COLO668 (cell line): ENCODE measurements at regions not wholly inside any gene's neighbourhood (a gene's known extent, or its start where the extent isn't known, plus 50 kb on each side); places are given as distances from the start of the nearest gene placed in this dataset.
"Not testable (repeated sequence)": the region's sequence is repeated elsewhere in the genome, so short reads cannot be mapped to it uniquely, and the experiment has no call there.

Experiments used
- DNase-seq: peaks from one replicate; lab custom pipeline; 2025; ENCODE audit not compliant: unreplicated experiment; lab: John Stamatoyannopoulos, UW

GRCh38 chr3:25177041-25177440, 251.0 kb upstream of the RARB start:
- no peak for DNase-seq

GRCh38 chr3:25178672-25179071, 249.4 kb upstream of the RARB start:
- DNase-seq: no peak

- DNase-seq: no peak
Observed at GRCh38 chr3:25181096-25181495, 247.0 kb upstream of the RARB start.

- no peak for DNase-seq
Observed at GRCh38 chr3:25182794-25183193, 245.3 kb upstream of the RARB start.

GRCh38 chr3:25184641-25185250, 243.3 kb upstream of the RARB start:
- DNase-seq: no peak

GRCh38 chr3:25191673-25192072, 236.4 kb upstream of the RARB start:
- DNase-seq: no peak

- not testable (repeated sequence) for DNase-seq
Observed at GRCh38 chr3:25199567-25199966, 228.5 kb upstream of the RARB start.

GRCh38 chr3:25212736-25213135, 215.3 kb upstream of the RARB start:
- no peak for DNase-seq

GRCh38 chr3:25214034-25214433, 214.0 kb upstream of the RARB start:
- DNase-seq: no peak

- DNase-seq: no peak
Observed at GRCh38 chr3:25218362-25218761, 209.7 kb upstream of the RARB start.

- no peak for DNase-seq
Observed at GRCh38 chr3:25226747-25227146, 201.3 kb upstream of the RARB start.

- DNase-seq: no peak
Observed at GRCh38 chr3:25229586-25229985, 198.5 kb upstream of the RARB start.

GRCh38 chr3:25235031-25235430, 193.0 kb upstream of the RARB start:
- DNase-seq: no peak

GRCh38 chr3:25235466-25235865, 192.6 kb upstream of the RARB start:
- no peak for DNase-seq

GRCh38 chr3:25237602-25238001, 190.5 kb upstream of the RARB start:
- no peak for DNase-seq

- no peak for DNase-seq
Observed at GRCh38 chr3:25239042-25239441, 189.0 kb upstream of the RARB start.

- no peak for DNase-seq
Observed at GRCh38 chr3:25246913-25247312, 181.2 kb upstream of the RARB start.

GRCh38 chr3:25252291-25252690, 175.8 kb upstream of the RARB start:
- no peak for DNase-seq

GRCh38 chr3:25257026-25257425, 171.0 kb upstream of the RARB start:
- no peak for DNase-seq

- no peak for DNase-seq
Observed at GRCh38 chr3:25259871-25260270, 168.2 kb upstream of the RARB start.

- no peak for DNase-seq
Observed at GRCh38 chr3:25262322-25262721, 165.7 kb upstream of the RARB start.

- no peak for DNase-seq
Observed at GRCh38 chr3:25265284-25265683, 162.8 kb upstream of the RARB start.

GRCh38 chr3:25266677-25267076, 161.4 kb upstream of the RARB start:
- no peak for DNase-seq

GRCh38 chr3:25272090-25272489, 156.0 kb upstream of the RARB start:
- no peak for DNase-seq
